GM21367 (cell line): ENCODE measurements at regions not wholly inside any gene's neighbourhood (a gene's known extent, or its start where the extent isn't known, plus 50 kb on each side); places are given as distances from the start of the nearest gene placed in this dataset.

Source experiments
- ATAC-seq: cut with Tn5 transposase; IDR thresholded peaks from one replicate; pipeline ENCODE4 v1.9.1; 2021; ENCODE audit not compliant: unreplicated experiment

GRCh38 chr7:130910949-130911944, 177.2 kb upstream of the KLF14 start:
- ATAC-seq: no peak

- no peak for ATAC-seq
Observed at GRCh38 chr7:130912082-130912861, 178.3 kb upstream of the KLF14 start.

- peak; percentile 82 for ATAC-seq
Observed at GRCh38 chr7:130912862-130913638, 179.0 kb upstream of the KLF14 start.

- ATAC-seq: no peak
Observed at GRCh38 chr7:130913639-130914553, 179.9 kb upstream of the KLF14 start.

GRCh38 chr7:130914554-130915294, 180.7 kb upstream of the KLF14 start:
- no peak for ATAC-seq

- ATAC-seq: no peak
Observed at GRCh38 chr7:130917669-130918128, 183.7 kb upstream of the KLF14 start.

GRCh38 chr7:130918129-130919052, 184.4 kb upstream of the KLF14 start:
- ATAC-seq: no peak

GRCh38 chr7:130919316-130920103, 185.5 kb upstream of the KLF14 start:
- ATAC-seq: no peak

GRCh38 chr7:130920122-130920521, 186.1 kb upstream of the KLF14 start:
- no peak for ATAC-seq

GRCh38 chr7:130921391-130922180, 187.6 kb upstream of the KLF14 start:
- ATAC-seq: no peak

- no peak for ATAC-seq
Observed at GRCh38 chr7:130922206-130923112, 188.5 kb upstream of the KLF14 start.

- no peak for ATAC-seq
Observed at GRCh38 chr7:130923365-130923764, 189.4 kb upstream of the KLF14 start.

GRCh38 chr7:130923930-130924329, 189.9 kb upstream of the KLF14 start:
- no peak for ATAC-seq

GRCh38 chr7:130925136-130925794, 191.3 kb upstream of the KLF14 start:
- ATAC-seq: no peak
